Activated B cell treated with CpG ODN at 0.5 μM for 24 hours (primary cell): ENCODE measurements at regions not wholly inside any gene's neighbourhood (a gene's known extent, or its start where the extent isn't known, plus 50 kb on each side); places are given as distances from the start of the nearest gene placed in this dataset.

ENCODE experiments used
- ATAC-seq: fragments of 200-7000 bp; cut with Tn5 transposase; one replicate; pipeline ENCODE4 v1.10.0; 2021; ENCODE audit warnings: low read depth, mild to moderate bottlenecking, moderate library complexity
- CTCF ChIA-PET: fragments of 350-600 bp; sonication (Branson Sonifier 250); formaldehyde crosslinking; loops from one replicate; lab custom pipeline; 2021; ENCODE audit warnings: antibody characterized with exemption; lab: Charles Lee
- POLR2A ChIA-PET: fragments of 350-600 bp; sonication (Branson Sonifier 250); formaldehyde crosslinking; loops from one replicate; lab custom pipeline; 2021; ENCODE audit warnings: antibody characterized with exemption; lab: Charles Lee
- DNase-seq: peaks from one replicate; pipeline ENCODE4 v3.0.0; 2022
- H3K27ac Mint-ChIP-seq: one replicate; pipeline ENCODE4 v1.8.0; 2020; ENCODE audit warnings: mixed read lengths
- H3K27me3 Mint-ChIP-seq: one replicate; pipeline ENCODE4 v1.8.0; 2021; ENCODE audit warnings: mixed read lengths
- H3K36me3 Mint-ChIP-seq: one replicate; pipeline ENCODE4 v1.8.0; 2021; ENCODE audit warnings: low read depth, mixed read lengths
- H3K4me1 Mint-ChIP-seq: one replicate; pipeline ENCODE4 v1.8.0; 2021; ENCODE audit warnings: mixed read lengths
- H3K4me3 Mint-ChIP-seq: one replicate; pipeline ENCODE4 v1.8.0; 2020; ENCODE audit warnings: mild to moderate bottlenecking, mixed read lengths
- H3K9me3 Mint-ChIP-seq: one replicate; pipeline ENCODE4 v1.8.0; 2020; ENCODE audit warnings: mixed read lengths
- CTCF ChIP-seq: fragments of 200-600 bp; IDR thresholded peaks from one replicate; pipeline ENCODE4 v1.8.0; 2022; ENCODE audit warnings: antibody characterized with exemption, mild to moderate bottlenecking
- intact Hi-C: fragments of 100-400 bp; cut with micrococcal nuclease; formaldehyde crosslinking; loops from one replicate; pipeline ENCODE4 v1.15.1; 2024

GRCh38 chr12:108037960-108038359 lies 91.1 kb upstream of the WSCD2 start:
- intact Hi-C loops: no loop called here
- no peaks in the 10 kb centered on the region for H3K36me3 Mint-ChIP-seq
- H3K27me3 Mint-ChIP-seq: peaks cover 9% of the 10 kb centered on the region
- ATAC-seq: no peak
- no peak for DNase-seq
- H3K4me3 Mint-ChIP-seq: no peak overlapping the region
- H3K27ac Mint-ChIP-seq: no peak overlapping the region
- no peaks in the 10 kb centered on the region for H3K4me1 Mint-ChIP-seq
- H3K9me3 Mint-ChIP-seq: no peaks in the 10 kb centered on the region
- ChIA-PET CTCF (no interaction called here), POLR2A (no interaction called here)
- TF ChIP-seq CTCF: no peak

GRCh38 chr12:108039794-108040193 lies 89.3 kb upstream of the WSCD2 start:
- H3K9me3 Mint-ChIP-seq: no peaks in the 10 kb centered on the region
- H3K36me3 Mint-ChIP-seq: no peaks in the 10 kb centered on the region
- ChIA-PET POLR2A (interaction anchor here (0.6 kb wide), 1 partner anchor 816 kb away, joined by 8 read pairs; no protein-coding TSS in a partner anchor), CTCF (no interaction called here)
- H3K4me1 Mint-ChIP-seq: no peaks in the 10 kb centered on the region
- DNase-seq (no peak), ATAC-seq (no peak)
- no peak overlapping the region for H3K27ac Mint-ChIP-seq
- intact Hi-C loops: no loop called here
- no peak for TF ChIP-seq CTCF
- peaks cover 5% of the 10 kb centered on the region for H3K27me3 Mint-ChIP-seq
- H3K4me3 Mint-ChIP-seq: no peak overlapping the region

GRCh38 chr12:108040947-108041346 lies 88.1 kb upstream of the WSCD2 start:
- no peak for TF ChIP-seq CTCF
- ChIA-PET POLR2A (no interaction called here), CTCF (no interaction called here)
- Mint-ChIP-seq H3K27ac (no peak overlapping the region), H3K4me3 (no peak overlapping the region), H3K9me3 (no peaks in the 10 kb centered on the region), H3K27me3 (peaks cover 8% of the 10 kb centered on the region), H3K4me1 (no peaks in the 10 kb centered on the region), H3K36me3 (no peaks in the 10 kb centered on the region)
- DNase-seq (no peak), ATAC-seq (no peak)
- intact Hi-C loops: no loop called here

GRCh38 chr12:108043286-108043685 lies 85.8 kb upstream of the WSCD2 start:
- H3K27me3 Mint-ChIP-seq: peaks cover 3% of the 10 kb centered on the region
- DNase-seq (no peak), ATAC-seq (no peak)
- no peaks in the 10 kb centered on the region for H3K36me3 Mint-ChIP-seq
- no peak overlapping the region for H3K27ac Mint-ChIP-seq
- H3K9me3 Mint-ChIP-seq: no peaks in the 10 kb centered on the region
- TF ChIP-seq CTCF: no peak
- peaks cover 2% of the 10 kb centered on the region for H3K4me1 Mint-ChIP-seq
- H3K4me3 Mint-ChIP-seq: no peak overlapping the region
- intact Hi-C loops: no loop called here
- CTCF ChIA-PET: no interaction called here
- POLR2A ChIA-PET: no interaction called here

GRCh38 chr12:108043750-108044533 lies 85.1 kb upstream of the WSCD2 start:
- no peak for TF ChIP-seq CTCF
- Mint-ChIP-seq H3K27ac (no peak overlapping the region), H3K36me3 (no peaks in the 10 kb centered on the region), H3K9me3 (no peaks in the 10 kb centered on the region), H3K4me1 (peaks cover 2% of the 10 kb centered on the region), H3K27me3 (peaks cover 3% of the 10 kb centered on the region), H3K4me3 (no peak overlapping the region)
- POLR2A ChIA-PET: no interaction called here
- intact Hi-C loops: no loop called here
- ATAC-seq (no peak), DNase-seq (no peak)
- CTCF ChIA-PET: no interaction called here
